HG03103 (cell line): ENCODE measurements at regions not wholly inside any gene's neighbourhood (a gene's known extent, or its start where the extent isn't known, plus 50 kb on each side); places are given as distances from the start of the nearest gene placed in this dataset.
A peak's percentile ranks its signal among the peaks of the same experiment; 100 is the strongest.

Experiments
- ATAC-seq: cut with Tn5 transposase; IDR thresholded peaks from one replicate; pipeline ENCODE4 v1.9.1; 2021; ENCODE audit warnings: low read depth; ENCODE audit not compliant: unreplicated experiment

- ATAC-seq = no peak
Observed at GRCh38 chr14:65185829-65186228, 83.5 kb upstream of the MAX start.

- no peak for ATAC-seq
Observed at GRCh38 chr14:65186951-65187350, 84.6 kb upstream of the MAX start.

GRCh38 chr14:65187421-65188049 is 85.2 kb upstream of the MAX start:
- ATAC-seq = no peak

GRCh38 chr14:65190312-65190711 is 88.0 kb upstream of the MAX start:
- no peak for ATAC-seq

GRCh38 chr14:65191716-65192115 is 89.4 kb upstream of the MAX start:
- no peak for ATAC-seq

- no peak for ATAC-seq
Observed at GRCh38 chr14:65192686-65193085, 90.4 kb upstream of the MAX start.

- no peak for ATAC-seq
Observed at GRCh38 chr14:65193916-65194590, 91.7 kb upstream of the MAX start.

- ATAC-seq = peak; percentile 82
Observed at GRCh38 chr14:65195042-65195719, 92.9 kb upstream of the MAX start.

- ATAC-seq = no peak
Observed at GRCh38 chr14:65198346-65198745, 96.0 kb upstream of the MAX start.

- no peak for ATAC-seq
Observed at GRCh38 chr14:65200454-65200853, 98.1 kb upstream of the MAX start.

GRCh38 chr14:65203574-65203973 is 101.3 kb upstream of the MAX start:
- ATAC-seq = no peak

- no peak for ATAC-seq
Observed at GRCh38 chr14:65204056-65204455, 101.7 kb upstream of the MAX start.

- no peak for ATAC-seq
Observed at GRCh38 chr14:65206078-65206447, 103.7 kb upstream of the MAX start.

- peak; percentile 46 for ATAC-seq
Observed at GRCh38 chr14:65206448-65207096, 104.3 kb upstream of the MAX start.

GRCh38 chr14:65208548-65208947 is 106.2 kb upstream of the MAX start:
- no peak for ATAC-seq

GRCh38 chr14:65210118-65210821 is 108.0 kb upstream of the MAX start:
- ATAC-seq = no peak

- no peak for ATAC-seq
Observed at GRCh38 chr14:65210822-65211182, 108.5 kb upstream of the MAX start.

- ATAC-seq = no peak
Observed at GRCh38 chr14:65211341-65211987, 109.1 kb upstream of the MAX start.

- no peak for ATAC-seq
Observed at GRCh38 chr14:65213316-65213715, 111.0 kb upstream of the MAX start.

GRCh38 chr14:65214741-65215140 is 112.4 kb upstream of the MAX start:
- no peak for ATAC-seq
